HG02938 (cell line): ENCODE measurements at regions not wholly inside any gene's neighbourhood (a gene's known extent, or its start where the extent isn't known, plus 50 kb on each side); places are given as distances from the start of the nearest gene placed in this dataset.

ENCODE experiments used
- ATAC-seq: cut with Tn5 transposase; IDR thresholded peaks from one replicate; pipeline ENCODE4 v1.9.1; 2021; ENCODE audit warnings: mild to moderate bottlenecking, moderate library complexity; ENCODE audit not compliant: unreplicated experiment

GRCh38 chr2:134110532-134110931 lies 143.3 kb upstream of the MGAT5 start:
- ATAC-seq, result no peak

- ATAC-seq, result no peak
These were observed 136.2 kb upstream of the MGAT5 start for GRCh38 chr2:134117676-134118075.

GRCh38 chr2:134118279-134119116 lies 135.4 kb upstream of the MGAT5 start:
- ATAC-seq, result peak; percentile 51

GRCh38 chr2:134119117-134119712 lies 134.7 kb upstream of the MGAT5 start:
- peak; percentile 12 for ATAC-seq

- peak; percentile 56 for ATAC-seq
These were observed 134.0 kb upstream of the MGAT5 start for GRCh38 chr2:134119713-134120405.

GRCh38 chr2:134120406-134120732 lies 133.5 kb upstream of the MGAT5 start:
- ATAC-seq, result peak; percentile 0

GRCh38 chr2:134120733-134121630 lies 132.9 kb upstream of the MGAT5 start:
- peak; percentile 36 for ATAC-seq

GRCh38 chr2:134122610-134123009 lies 131.3 kb upstream of the MGAT5 start:
- no peak for ATAC-seq

- no peak for ATAC-seq
These were observed 130.5 kb upstream of the MGAT5 start for GRCh38 chr2:134123332-134123731.

- no peak for ATAC-seq
These were observed 129.7 kb upstream of the MGAT5 start for GRCh38 chr2:134124047-134124753.

GRCh38 chr2:134127496-134127895 lies 126.4 kb upstream of the MGAT5 start:
- peak; percentile 56 for ATAC-seq

- ATAC-seq, result no peak
These were observed 125.1 kb upstream of the MGAT5 start for GRCh38 chr2:134128746-134129145.

- ATAC-seq, result no peak
These were observed 123.9 kb upstream of the MGAT5 start for GRCh38 chr2:134129900-134130537.

- no peak for ATAC-seq
These were observed 122.0 kb upstream of the MGAT5 start for GRCh38 chr2:134131681-134132489.

GRCh38 chr2:134132490-134132857 lies 121.4 kb upstream of the MGAT5 start:
- no peak for ATAC-seq

GRCh38 chr2:134133622-134134312 lies 120.1 kb upstream of the MGAT5 start:
- no peak for ATAC-seq

- no peak for ATAC-seq
These were observed 119.6 kb upstream of the MGAT5 start for GRCh38 chr2:134134313-134134706.

GRCh38 chr2:134134827-134135226 lies 119.0 kb upstream of the MGAT5 start:
- ATAC-seq, result no peak

- ATAC-seq, result no peak
These were observed 118.1 kb upstream of the MGAT5 start for GRCh38 chr2:134135793-134136192.
